GM19397 (cell line): ENCODE measurements at regions not wholly inside any gene's neighbourhood (a gene's known extent, or its start where the extent isn't known, plus 50 kb on each side); places are given as distances from the start of the nearest gene placed in this dataset.
A peak's percentile ranks its signal among the peaks of the same experiment; 100 is the strongest.

Experiments used
- ATAC-seq: cut with Tn5 transposase; IDR thresholded peaks from one replicate; pipeline ENCODE4 v1.9.1; 2021; ENCODE audit warnings: mild to moderate bottlenecking, moderate library complexity; ENCODE audit not compliant: unreplicated experiment

DNA sequence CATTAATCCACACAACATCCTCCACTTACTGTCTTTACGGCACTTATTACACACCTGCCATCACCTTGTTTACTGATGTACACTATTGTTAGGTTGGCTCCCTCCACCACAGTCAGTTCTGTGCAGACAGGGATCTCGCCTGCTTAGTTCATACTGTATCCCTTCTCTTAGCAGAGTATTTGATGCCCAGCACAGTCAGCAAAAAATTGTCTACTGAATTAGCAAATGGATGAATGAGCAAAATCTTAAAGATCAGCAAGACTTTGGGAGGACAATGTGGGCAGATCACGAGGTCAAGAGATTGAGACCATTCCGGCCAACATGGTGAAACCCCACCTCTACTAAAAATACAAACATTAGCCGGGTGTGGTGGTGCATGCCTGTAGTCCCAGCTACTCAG lies 109.8 kb upstream of the ATXN1 start:
- no peak for ATAC-seq

DNA sequence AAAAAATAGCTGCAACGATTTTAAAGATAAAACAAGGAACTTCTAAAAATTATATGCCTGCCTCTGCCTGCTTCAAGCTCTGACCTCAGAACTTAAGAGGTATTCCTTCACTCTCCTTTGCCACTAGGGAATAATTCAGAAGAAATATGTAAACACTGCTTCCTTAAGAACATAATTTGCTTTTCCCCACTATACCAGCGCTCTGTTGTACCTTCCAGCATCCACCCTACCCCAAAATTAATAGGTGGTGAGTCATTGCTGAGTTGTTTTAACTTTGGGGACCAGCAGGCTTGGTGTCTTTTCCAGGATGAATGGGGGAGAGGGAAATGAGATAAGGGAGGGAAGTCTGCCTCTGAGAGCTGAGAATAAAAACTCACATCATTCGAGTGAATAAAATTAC lies 107.7 kb upstream of the ATXN1 start:
- no peak for ATAC-seq

DNA sequence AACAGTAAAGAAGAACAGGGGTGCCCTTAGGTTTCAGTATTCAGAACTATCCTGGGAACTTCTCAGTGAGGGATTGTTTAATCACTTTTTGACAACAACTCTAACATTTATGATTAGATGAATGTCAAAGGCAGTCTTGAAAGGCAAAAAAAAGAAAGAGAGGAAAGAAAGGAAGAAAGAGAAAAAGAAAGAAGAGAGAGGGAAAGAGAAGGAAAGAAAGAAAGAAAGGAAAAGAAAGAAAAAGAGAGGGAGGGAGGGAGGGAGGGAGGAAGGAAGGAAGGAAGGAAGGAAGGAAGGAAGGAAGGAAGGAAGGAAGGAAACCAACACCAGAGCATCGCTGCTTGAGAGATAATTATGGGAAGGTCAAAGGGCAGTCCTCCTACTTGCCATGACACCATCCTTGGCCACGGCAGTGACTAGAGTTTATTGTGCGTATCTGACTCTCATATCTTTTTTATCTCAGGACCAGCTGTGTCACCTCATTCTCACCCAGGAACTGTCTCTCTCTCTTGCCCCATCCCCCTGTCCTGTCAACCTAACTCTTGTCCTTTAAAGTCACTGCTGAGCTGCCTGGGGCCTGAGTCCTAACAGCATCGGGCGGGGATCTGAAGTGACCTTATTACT lies 96.8 kb upstream of the ATXN1 start:
- ATAC-seq = no peak

DNA sequence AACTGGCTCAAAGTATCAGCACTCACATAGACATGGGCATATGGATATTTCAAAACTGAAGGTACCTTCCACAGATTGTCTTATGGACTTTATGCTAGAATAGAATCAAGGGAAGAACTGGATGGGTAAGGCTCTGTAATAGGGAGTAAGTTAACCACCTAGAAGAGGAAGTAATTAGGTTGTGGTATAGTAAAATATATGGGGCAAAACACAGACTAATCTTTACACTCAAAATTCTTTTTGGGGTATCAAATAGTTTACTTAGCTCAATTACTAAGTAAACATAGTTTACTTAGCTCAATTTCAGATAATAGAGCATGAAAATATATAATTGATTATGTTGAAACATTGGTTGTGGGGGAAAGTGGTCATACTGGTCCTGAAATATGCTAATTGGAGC lies 94.2 kb upstream of the ATXN1 start:
- ATAC-seq = peak; percentile 44

DNA sequence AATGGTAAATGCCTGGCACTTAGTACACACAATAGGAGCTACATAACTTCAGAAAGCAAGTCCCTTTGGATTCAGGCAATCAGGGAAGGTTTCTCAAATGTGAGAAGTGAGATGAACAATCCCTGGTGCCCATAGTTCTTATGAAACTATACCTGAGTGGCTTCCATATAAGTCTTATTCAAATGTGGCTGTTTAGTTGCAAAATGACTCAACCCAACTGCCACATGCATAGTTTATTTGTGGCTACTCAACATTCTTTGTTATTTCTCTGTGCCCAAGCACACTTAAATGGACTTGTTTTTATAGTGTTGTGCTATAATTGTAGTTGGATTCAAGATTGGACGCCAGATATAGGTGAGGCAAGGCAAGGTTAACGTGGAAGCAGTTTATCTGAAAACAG lies 93.7 kb upstream of the ATXN1 start:
- ATAC-seq = peak; percentile 79

DNA sequence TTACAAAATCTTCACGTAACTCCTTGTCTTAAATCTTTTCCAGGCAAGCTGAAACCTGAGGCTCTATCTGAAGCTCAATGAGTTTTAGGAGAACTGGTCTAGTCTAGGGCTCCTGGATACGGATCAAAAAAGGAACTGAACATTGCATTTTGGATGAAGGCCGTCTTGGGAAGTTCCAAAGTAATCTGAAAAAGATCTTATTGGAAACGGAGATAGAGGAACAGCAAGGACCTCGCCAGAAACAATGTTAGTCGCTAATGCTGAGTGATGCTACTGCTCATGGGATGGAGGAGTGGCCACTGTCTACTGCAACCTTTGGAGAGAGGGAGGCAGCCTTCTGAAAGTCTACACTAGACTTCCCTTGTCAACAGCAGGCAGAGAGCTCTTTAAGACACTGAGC lies 91.4 kb upstream of the ATXN1 start:
- no peak for ATAC-seq

DNA sequence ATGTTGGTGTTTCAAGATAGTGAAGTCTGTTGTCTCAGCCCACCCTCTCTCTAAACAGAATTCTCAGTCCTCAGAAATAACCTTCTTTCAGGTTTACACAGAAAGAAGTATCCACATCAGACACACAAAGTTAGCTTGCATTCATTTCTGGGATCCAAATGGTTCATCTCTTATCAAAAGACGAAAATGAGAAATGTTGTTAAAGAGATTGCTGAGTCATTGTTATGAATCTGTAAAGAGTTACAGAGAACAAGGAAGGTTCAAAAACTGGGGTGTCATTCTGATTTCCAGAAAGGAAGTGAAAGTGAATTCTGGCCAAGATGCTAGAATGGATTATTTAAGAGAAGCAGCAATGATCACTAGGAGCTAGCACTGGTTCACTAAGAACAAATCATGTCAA lies 90.5 kb upstream of the ATXN1 start:
- no peak for ATAC-seq

DNA sequence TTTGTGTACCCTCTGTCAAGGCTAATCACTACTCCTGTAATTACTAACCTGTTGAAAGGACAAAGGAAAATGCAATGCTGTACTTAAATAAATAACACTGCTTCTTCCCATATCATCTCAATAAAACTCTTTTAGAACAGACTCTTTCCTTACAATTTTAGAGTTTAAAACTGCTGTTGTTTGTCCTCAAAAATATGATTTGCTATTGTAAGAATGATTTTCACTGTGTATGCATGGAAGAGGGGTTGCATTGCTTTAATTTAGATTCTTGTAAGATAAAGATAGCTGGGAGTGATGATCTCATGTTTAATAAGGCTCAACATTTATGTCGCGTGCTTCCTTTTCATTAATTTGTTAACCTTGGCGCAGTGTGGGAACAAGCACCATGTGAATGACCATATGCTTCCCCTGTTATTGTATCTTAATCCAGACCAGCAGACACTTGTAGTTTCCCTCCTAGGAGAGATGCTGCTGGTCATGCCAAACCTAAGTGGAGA lies 89.8 kb upstream of the ATXN1 start:
- ATAC-seq = no peak

DNA sequence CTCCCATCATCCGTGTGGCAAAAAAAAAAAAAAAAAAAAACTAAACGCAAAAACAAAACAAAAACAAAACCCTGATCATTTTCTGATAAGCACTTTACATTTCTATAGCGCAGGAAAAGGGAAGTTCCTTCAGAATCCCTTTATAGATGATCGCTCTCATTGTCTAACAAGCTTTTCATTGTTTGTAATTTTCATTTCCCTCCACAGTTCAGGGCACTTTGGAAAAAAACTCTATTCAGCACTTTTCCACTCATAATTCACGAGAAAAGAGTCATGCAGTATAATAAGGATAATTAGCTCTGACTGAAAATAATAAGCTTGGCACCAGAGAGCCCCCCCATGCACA lies 89.4 kb upstream of the ATXN1 start:
- no peak for ATAC-seq

DNA sequence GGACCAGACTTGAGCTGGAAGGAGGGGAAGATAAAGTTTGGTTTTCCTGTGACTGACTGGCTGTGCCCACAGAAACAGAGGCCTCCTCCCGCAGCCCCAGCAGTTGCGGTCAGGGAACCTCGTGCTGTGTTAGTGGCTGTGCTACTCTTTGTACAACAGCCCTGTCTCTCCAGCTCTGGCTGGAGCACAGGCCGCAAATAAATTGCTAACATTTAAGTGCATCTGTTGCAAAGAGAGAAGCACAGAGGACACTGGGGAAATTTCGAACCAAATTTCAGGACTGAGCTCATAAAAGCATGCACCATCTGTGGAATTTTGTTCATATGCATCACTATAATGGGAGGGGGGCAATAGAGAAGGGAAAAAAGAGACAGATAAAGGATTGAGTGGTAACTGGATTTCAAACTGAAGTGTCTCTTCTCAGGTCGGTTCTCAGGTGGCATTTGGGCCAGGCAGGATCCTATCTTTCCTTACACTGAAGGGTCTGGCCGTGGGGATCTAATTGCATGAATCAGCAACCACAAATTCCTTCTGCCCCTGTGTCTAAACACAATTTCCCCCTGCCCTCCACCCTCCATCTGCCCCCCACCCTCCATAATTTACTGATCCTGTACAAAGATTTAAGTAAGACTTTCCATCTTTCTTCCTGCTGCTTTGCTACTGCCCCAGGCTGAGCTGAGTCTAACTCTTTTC lies 88.9 kb upstream of the ATXN1 start:
- no peak for ATAC-seq

DNA sequence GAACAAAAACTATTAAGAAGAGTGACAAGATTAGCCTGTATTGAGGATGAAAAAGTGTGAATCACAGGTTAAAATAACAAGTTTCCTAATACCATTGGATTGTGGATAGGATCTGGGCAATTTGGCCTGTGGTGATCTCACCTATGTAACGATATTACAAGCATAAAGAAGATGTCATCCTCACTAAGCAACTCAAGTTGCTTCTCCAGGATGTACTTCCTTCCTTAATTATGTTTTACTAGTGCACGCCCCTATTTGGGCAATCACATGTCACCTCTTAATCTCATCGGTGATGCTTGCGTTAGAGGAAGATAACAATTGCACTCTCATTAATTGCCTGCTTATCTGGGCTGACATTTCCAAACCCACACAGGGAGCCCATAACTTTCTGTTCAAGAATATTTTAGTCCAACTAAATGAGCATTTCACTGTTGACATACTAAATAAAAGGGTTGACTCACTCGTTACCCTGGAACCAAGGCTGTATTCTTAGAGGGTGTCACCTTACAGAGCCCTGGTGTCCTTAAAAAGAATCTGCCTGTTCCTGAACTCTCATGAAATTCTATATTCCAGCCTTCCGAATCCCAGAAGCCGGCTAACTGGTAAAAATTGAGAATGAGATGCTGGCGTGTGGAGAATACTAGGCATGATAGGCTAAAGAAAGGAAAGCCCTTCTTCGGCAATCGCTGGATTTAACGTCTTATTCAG lies 88.2 kb upstream of the ATXN1 start:
- ATAC-seq = no peak

DNA sequence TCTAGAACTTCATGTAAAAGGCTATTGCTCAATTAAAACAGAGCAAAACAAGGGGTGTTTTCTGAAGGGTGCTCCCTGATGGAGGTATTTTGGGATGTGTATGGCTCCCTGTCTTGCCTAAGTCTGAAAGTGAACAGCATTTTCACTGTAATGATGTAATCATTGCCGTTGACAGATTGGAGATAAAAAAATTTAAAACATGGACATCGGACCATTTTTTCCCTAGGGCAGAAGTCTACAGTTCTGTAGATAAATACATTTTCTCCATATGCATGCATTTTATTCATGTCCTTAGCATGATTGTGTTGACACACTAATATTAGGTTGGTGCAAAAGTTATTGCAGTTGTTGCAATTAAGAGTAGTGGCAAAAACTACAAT lies 85.1 kb upstream of the ATXN1 start:
- ATAC-seq = no peak

DNA sequence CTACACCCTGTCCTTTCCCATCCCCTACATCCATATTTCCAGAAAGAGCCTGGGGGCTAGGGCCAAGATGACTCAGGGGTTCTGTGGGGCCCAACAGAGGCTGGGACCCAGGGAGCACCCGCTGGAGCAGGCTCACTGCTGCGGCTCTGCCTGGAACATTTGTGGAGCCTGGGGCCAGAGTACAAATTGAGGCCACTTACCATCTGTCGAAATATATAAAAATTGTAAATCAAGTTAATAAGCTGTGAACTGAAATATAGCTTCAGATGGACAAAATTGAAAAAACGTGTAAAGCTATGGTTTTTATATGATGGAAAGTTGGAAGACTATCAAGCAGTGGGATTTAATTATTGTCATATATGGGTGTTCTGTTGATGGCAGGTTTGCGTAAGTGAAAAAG lies 82.9 kb upstream of the ATXN1 start:
- ATAC-seq = no peak

DNA sequence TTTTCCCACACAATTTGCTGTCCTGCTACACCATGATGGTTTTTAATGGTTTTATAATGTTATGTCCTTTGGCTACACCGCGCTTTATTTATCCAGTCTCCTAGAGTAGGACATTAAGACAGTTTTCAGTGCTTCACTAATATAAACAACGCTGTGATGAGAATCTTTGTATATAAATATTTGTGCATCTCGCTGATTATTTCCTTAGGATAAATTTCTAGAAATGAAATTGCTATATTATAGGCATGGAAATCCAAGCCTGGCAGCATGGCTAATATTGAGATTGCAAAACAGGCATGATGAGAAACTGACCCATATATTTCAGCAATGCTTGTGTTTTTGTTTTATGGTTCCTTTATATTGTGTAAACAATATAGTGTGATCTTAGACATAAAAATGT lies 81.4 kb upstream of the ATXN1 start:
- ATAC-seq = no peak

DNA sequence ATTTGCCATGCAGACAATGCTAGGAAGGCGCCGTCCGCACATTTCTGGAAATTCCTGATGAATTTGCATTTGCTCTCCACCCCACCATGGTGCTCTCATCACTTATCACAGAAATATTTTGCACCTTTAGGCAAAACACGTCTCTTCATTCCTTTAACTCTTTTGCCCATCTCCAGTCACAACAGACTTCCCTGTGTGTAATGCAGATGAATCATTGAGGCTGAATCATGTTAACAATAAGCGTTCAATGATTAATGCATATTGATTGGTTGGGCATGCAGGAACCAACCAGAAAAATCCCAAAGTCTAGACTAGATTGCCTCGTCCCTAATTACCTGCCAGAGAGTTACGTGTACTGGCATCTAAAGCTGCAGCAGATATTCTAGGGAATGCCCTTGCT lies 80.0 kb upstream of the ATXN1 start:
- no peak for ATAC-seq

DNA sequence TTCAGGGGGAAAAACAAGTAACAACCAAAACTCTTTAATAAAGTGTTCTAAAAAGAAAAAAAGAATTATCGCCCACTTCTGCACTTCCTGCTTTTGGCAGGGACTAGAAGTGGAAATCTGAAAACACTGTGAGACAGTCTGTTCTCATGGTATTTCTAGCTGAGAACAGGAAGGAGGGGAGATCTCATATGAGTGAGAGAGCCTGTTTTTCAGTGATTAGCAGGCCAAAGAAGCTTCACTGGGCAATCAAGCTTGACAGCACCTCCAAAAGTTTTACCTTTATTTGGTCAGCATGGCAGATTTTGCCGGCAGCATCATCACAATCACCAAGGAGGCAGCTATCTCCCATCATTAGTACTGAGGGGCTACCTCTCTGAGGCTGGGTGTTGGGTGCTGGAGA lies 79.5 kb upstream of the ATXN1 start:
- no peak for ATAC-seq

DNA sequence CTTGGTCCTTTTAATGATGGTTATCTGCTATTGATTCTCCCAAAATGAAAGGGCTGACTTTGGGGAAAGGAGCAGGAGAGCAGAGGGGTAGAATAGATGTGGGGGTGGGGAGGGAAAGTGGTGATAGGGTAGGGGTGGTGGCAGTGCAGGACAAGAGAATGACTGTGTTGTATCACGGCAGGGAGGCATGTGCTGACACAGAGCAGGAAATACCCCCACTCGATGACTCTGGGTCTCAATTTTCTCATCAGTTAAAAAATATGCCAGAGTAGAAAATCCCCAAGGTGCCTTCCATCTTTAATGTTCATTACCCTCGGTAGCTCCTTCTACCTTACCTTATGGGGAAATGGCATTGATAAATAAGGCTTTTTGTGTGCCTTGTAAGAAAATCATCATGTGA lies 79.0 kb upstream of the ATXN1 start:
- no peak for ATAC-seq

DNA sequence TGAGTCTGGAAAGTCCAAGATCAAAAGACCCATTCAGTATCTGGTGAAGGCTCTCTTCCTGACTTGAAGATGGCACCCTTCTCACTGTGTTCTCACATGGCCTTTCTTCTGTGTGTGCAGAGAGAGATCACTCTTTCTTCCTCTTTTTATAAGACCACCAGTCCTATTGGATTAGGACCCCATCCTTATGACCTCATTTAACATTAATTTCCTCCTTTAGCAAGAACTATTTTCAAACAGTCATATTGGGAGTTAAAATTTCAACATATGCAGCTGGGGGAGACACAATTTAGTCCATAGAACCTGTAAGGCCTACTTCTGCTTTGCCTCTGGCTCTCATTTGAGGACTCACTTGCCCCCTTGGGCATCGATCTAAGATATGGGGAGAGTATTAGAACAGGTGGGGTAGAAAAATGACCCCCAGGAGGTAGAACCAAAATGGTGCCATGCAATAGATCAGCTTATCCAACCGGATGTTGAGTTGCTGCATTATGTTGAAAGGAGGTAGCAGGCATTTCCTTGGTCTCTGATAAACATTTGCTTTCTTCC lies 78.4 kb upstream of the ATXN1 start:
- no peak for ATAC-seq

DNA sequence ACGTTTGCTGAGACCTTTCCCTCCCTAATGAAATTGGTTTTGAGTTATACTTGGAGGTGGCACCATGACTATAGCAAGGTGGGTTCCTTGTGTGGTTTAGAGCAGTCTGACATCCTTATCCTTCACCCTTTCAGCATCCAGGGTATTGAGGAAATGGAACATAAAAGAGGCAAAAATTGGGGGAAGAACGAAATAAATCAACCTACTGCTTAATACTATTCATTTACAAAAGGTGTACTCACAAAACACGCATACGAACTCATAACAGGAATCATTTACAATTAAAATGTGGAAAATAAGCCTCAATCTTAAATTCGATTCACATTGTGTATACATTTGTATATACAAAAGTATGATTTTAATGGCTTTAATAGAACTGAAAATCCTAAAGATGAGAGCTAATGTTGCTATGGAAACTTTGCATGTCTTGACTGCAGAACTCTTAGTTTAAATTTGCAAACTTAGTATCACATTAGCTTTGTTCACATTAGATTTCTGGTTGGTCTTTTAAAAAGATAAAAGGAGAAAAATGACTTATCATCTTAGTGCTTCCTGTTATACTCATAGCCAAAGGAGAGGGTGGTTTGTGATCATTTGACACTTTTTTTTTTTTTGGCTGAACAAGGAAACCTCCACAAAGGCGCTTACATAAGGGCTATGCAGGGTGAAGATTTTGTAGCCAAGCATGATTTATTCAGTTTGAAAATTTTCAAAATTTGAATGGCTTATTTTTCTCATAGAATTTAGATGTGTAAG lies 76.1 kb upstream of the ATXN1 start:
- no peak for ATAC-seq

DNA sequence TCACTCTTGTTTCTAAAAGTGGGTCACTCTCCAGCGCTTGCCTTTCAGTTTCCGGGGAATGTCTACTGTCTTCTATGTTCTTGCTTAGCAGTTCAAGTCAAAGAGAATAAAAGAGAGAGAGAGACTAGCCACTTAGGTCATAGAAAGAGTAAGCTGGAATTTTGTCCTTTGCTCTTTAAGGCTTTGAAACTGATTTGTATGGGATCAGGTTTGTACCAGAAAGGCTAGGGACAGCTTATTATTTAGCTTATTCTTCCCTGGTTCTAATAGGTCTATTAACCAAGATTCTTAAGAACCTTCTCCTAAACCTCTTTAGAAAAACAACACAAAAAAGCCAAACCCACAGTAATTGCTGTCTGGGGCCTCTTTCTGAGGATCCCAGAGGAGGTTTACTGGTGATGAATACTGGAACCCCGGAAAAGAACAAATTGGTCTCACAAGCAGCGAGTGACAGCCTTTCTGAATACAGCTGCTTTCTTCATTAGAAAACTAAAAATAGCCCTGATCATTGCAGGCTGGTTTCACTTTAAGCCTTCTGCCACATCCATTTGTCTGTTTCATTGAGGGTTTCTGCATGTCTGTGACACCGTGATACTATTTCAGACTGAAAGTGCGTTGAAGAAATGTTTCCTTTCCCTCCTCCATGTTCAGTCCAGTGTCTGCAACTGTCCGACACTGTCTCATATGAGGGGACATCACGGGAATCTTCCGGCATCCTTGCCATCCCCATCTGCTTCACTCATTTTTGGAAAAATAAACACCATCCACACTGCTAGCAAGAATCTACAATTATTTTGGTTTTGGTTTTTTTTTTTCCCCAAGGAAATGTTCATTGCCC lies 75.1 kb upstream of the ATXN1 start:
- ATAC-seq = peak; percentile 84

DNA sequence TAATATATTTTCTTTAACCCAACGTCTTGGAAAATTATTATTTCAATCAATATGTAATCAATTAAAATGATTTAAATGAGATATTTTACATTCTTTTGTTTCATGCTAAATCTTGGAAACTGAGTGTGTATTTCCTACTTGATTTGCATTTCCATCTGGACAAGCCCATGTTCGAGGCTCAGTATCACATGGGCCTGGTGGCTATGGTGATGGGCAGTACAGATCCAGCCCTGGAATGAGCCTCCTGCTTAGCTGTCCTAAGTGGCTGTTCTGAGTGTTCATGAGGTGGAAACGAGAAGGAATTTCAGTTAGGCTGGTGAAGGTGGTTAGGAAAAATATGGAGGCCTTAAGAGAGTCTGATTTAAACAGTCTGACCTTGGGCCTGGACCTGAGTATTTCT lies 73.0 kb upstream of the ATXN1 start:
- no peak for ATAC-seq
